ENCODE measurements at regions not wholly inside any gene's neighbourhood (a gene's known extent, or its start where the extent isn't known, plus 50 kb on each side); places are given as distances from the start of the nearest gene placed in this dataset.

GRCh38 chr4:124907881-124908280 is 195.3 kb upstream of the ANKRD50 start:
- Mint-ChIP-seq H3K4me3 (no peak overlapping the region), H3K27ac (no peak overlapping the region), H3K36me3 (no peaks in the 10 kb centered on the region), H3K9me3 (peaks cover 0 to 15% (median 11%) of the 10 kb centered on the region in 8 donors), H3K4me1 (no peaks in the 10 kb centered on the region), H3K27me3 (no peaks in the 10 kb centered on the region)
- Histone ChIP-seq H3K4me3 (ENCODE audit: low read length in 2 of 2) (no peak overlapping the region), H3K27ac (ENCODE audit: low read depth, low read length) (no peak overlapping the region), H3K4me1 (ENCODE audit: insufficient read depth, low read length) (no peaks in the 10 kb centered on the region), H3K9me3 (ENCODE audit: control insufficient read depth in 1 of 2, low read length in 2 of 2) (no peaks in the 10 kb centered on the region), H3K36me3 (ENCODE audit: insufficient read depth, low read length) (no peaks in the 10 kb centered on the region), H3K27me3 (ENCODE audit: insufficient read depth, low read length) (no peaks in the 10 kb centered on the region)
- CTCF ChIA-PET (ENCODE audit: partially characterized antibody), result no interaction called here
- DNase-seq, result no peak
- POLR2A ChIA-PET (ENCODE audit: partially characterized antibody), result no interaction called here
- intact Hi-C loops (cut with micrococcal nuclease), result no loop called here

DNA sequence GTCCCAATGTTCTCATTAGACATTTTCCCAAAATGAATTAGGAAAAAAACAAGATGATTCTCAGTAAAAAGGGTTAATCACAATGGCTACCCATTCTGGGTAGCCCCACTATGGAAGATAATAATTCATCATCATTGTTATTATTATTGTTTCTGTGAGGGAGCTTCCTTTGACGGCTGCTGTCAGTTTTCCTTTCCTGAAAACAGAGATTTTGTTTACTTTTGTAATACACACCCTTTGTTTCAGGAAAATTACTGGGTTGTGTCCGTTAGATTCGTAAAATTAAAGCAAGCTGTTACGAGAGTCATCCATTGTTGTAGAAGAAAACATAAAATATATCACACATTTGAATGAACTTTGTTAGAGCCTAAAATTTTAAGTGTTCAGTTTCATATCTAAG is 192.9 kb upstream of the ANKRD50 start:
- peaks cover 0 to 6% (median 2%) of the 10 kb centered on the region in 8 donors for H3K9me3 Mint-ChIP-seq
- H3K4me3 Mint-ChIP-seq, result no peak overlapping the region
- ChIA-PET CTCF (ENCODE audit: partially characterized antibody) (no interaction called here), POLR2A (ENCODE audit: partially characterized antibody) (no interaction called here)
- no peak for DNase-seq
- intact Hi-C loops (cut with micrococcal nuclease), result no loop called here
- no peaks in the 10 kb centered on the region for H3K9me3 ChIP-seq (ENCODE audit: control insufficient read depth in 1 of 2, low read length in 2 of 2)
- H3K27ac Mint-ChIP-seq, result peak overlapping the region in 1 of 7 donors; percentile 30
- no peaks in the 10 kb centered on the region for H3K36me3 Mint-ChIP-seq
- H3K36me3 ChIP-seq (ENCODE audit: insufficient read depth, low read length), result no peaks in the 10 kb centered on the region
- no peaks in the 10 kb centered on the region for H3K27me3 Mint-ChIP-seq
- H3K4me3 ChIP-seq (ENCODE audit: low read length in 2 of 2), result no peak overlapping the region
- no peak overlapping the region for H3K27ac ChIP-seq (ENCODE audit: low read depth, low read length)
- no peaks in the 10 kb centered on the region for H3K4me1 ChIP-seq (ENCODE audit: insufficient read depth, low read length)
- no peaks in the 10 kb centered on the region for H3K4me1 Mint-ChIP-seq
- H3K27me3 ChIP-seq (ENCODE audit: insufficient read depth, low read length), result no peaks in the 10 kb centered on the region

DNA sequence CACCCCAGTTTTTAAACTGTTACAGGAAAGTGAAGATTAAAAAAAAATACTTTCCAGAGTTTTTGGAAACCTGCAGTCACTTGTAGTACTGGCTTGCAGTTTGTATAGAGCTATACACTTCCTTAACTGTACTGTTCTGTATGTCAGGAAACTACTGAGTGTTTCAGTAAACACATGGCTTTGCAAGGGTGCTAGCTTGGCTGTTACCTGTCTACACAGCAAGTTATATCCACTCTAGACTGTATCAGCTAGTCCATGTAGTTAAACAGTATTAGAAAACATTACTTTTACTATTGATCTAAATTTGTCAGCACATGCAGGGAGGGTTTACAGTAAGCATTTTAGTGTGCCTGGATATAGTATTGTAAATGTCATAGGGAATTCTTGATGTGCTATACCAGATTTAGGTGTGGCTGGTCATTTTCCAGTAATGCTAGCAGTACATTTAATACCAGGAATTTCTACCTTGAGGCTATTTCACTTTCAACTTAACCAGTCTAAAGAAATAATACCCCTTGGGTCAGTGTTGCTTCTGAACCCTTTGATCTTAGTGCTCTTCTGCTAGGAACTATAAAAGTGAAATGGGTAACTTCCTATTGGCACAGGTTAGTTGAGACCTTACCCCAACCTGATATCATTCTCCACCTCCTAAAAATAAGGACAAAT is 192.3 kb upstream of the ANKRD50 start:
- ChIA-PET POLR2A (ENCODE audit: partially characterized antibody) (no interaction called here), CTCF (ENCODE audit: partially characterized antibody) (no interaction called here)
- H3K9me3 ChIP-seq (ENCODE audit: control insufficient read depth in 1 of 2, low read length in 2 of 2), result no peaks in the 10 kb centered on the region
- H3K27me3 Mint-ChIP-seq, result no peaks in the 10 kb centered on the region
- H3K4me3 Mint-ChIP-seq, result no peak overlapping the region
- no peaks in the 10 kb centered on the region for H3K27me3 ChIP-seq (ENCODE audit: insufficient read depth, low read length)
- H3K9me3 Mint-ChIP-seq, result peaks cover 0 to 6% (median 2%) of the 10 kb centered on the region in 8 donors
- no peak overlapping the region for H3K4me3 ChIP-seq (ENCODE audit: low read length in 2 of 2)
- H3K4me1 ChIP-seq (ENCODE audit: insufficient read depth, low read length), result no peaks in the 10 kb centered on the region
- no peaks in the 10 kb centered on the region for H3K36me3 ChIP-seq (ENCODE audit: insufficient read depth, low read length)
- H3K36me3 Mint-ChIP-seq, result no peaks in the 10 kb centered on the region
- intact Hi-C loops (cut with micrococcal nuclease), result no loop called here
- no peak overlapping the region for H3K27ac ChIP-seq (ENCODE audit: low read depth, low read length)
- H3K27ac Mint-ChIP-seq, result peak overlapping the region in 1 of 7 donors; percentile 30
- DNase-seq, result no peak
- no peaks in the 10 kb centered on the region for H3K4me1 Mint-ChIP-seq

GRCh38 chr4:124903995-124904722 is 191.6 kb upstream of the ANKRD50 start:
- Mint-ChIP-seq H3K27ac (no peak overlapping the region), H3K27me3 (no peaks in the 10 kb centered on the region), H3K36me3 (no peaks in the 10 kb centered on the region), H3K9me3 (peaks cover 0 to 6% (median 3%) of the 10 kb centered on the region in 8 donors), H3K4me3 (no peak overlapping the region), H3K4me1 (no peaks in the 10 kb centered on the region)
- Histone ChIP-seq H3K36me3 (ENCODE audit: insufficient read depth, low read length) (no peaks in the 10 kb centered on the region), H3K27me3 (ENCODE audit: insufficient read depth, low read length) (no peaks in the 10 kb centered on the region), H3K27ac (ENCODE audit: low read depth, low read length) (no peak overlapping the region), H3K9me3 (ENCODE audit: control insufficient read depth in 1 of 2, low read length in 2 of 2) (no peaks in the 10 kb centered on the region), H3K4me3 (ENCODE audit: low read length in 2 of 2) (no peak overlapping the region), H3K4me1 (ENCODE audit: insufficient read depth, low read length) (no peaks in the 10 kb centered on the region)
- POLR2A ChIA-PET (ENCODE audit: partially characterized antibody), result no interaction called here
- CTCF ChIA-PET (ENCODE audit: partially characterized antibody), result no interaction called here
- DNase-seq, result no peak
- intact Hi-C loops (cut with micrococcal nuclease), result no loop called here

GRCh38 chr4:124902001-124902515 is 189.5 kb upstream of the ANKRD50 start:
- no peaks in the 10 kb centered on the region for H3K27me3 ChIP-seq (ENCODE audit: insufficient read depth, low read length)
- H3K4me1 ChIP-seq (ENCODE audit: insufficient read depth, low read length), result no peaks in the 10 kb centered on the region
- ChIA-PET CTCF (ENCODE audit: partially characterized antibody) (no interaction called here), POLR2A (ENCODE audit: partially characterized antibody) (no interaction called here)
- H3K9me3 ChIP-seq (ENCODE audit: control insufficient read depth in 1 of 2, low read length in 2 of 2), result no peaks in the 10 kb centered on the region
- H3K36me3 Mint-ChIP-seq, result no peaks in the 10 kb centered on the region
- H3K27ac Mint-ChIP-seq, result no peak overlapping the region
- no peak overlapping the region for H3K4me3 ChIP-seq (ENCODE audit: low read length in 2 of 2)
- peaks cover 0 to 5% (median 3%) of the 10 kb centered on the region in 8 donors for H3K9me3 Mint-ChIP-seq
- H3K4me3 Mint-ChIP-seq, result no peak overlapping the region
- no peaks in the 10 kb centered on the region for H3K27me3 Mint-ChIP-seq
- no peaks in the 10 kb centered on the region for H3K36me3 ChIP-seq (ENCODE audit: insufficient read depth, low read length)
- H3K27ac ChIP-seq (ENCODE audit: low read depth, low read length), result no peak overlapping the region
- intact Hi-C loops (cut with micrococcal nuclease), result no loop called here
- no peaks in the 10 kb centered on the region for H3K4me1 Mint-ChIP-seq
- no peak for DNase-seq

DNA sequence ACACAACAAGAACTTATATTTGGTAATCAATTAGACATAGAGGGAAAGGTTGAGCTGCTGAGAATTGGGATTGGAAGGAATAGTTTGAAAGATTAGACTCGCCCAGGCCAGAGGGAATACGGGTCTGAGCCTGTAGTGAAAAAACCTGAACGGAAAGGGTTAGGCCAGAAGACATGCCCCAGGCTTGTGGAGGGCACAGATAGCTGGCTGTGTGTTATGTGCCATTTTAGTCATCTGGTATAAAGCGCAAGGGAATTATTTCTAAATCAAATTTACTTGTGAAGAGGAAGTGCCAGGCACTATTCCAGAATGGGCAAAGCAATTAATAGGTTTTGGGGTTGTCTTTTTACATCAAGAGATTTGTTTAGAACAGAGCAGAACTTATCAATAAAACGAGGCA is 187.5 kb upstream of the ANKRD50 start:
- Mint-ChIP-seq H3K9me3 (peaks cover 0 to 7% (median 1%) of the 10 kb centered on the region in 8 donors), H3K4me3 (no peak overlapping the region), H3K27ac (no peak overlapping the region), H3K27me3 (no peaks in the 10 kb centered on the region), H3K4me1 (no peaks in the 10 kb centered on the region), H3K36me3 (no peaks in the 10 kb centered on the region)
- H3K4me3 ChIP-seq (ENCODE audit: low read length in 2 of 2), result no peak overlapping the region
- DNase-seq, result no peak
- ChIA-PET CTCF (ENCODE audit: partially characterized antibody) (no interaction called here), POLR2A (ENCODE audit: partially characterized antibody) (no interaction called here)
- H3K9me3 ChIP-seq (ENCODE audit: control insufficient read depth in 1 of 2, low read length in 2 of 2), result no peaks in the 10 kb centered on the region
- intact Hi-C loops (cut with micrococcal nuclease), result no loop called here
- H3K27me3 ChIP-seq (ENCODE audit: insufficient read depth, low read length), result no peaks in the 10 kb centered on the region
- H3K36me3 ChIP-seq (ENCODE audit: insufficient read depth, low read length), result no peaks in the 10 kb centered on the region
- H3K4me1 ChIP-seq (ENCODE audit: insufficient read depth, low read length), result no peaks in the 10 kb centered on the region
- H3K27ac ChIP-seq (ENCODE audit: low read depth, low read length), result no peak overlapping the region

DNA sequence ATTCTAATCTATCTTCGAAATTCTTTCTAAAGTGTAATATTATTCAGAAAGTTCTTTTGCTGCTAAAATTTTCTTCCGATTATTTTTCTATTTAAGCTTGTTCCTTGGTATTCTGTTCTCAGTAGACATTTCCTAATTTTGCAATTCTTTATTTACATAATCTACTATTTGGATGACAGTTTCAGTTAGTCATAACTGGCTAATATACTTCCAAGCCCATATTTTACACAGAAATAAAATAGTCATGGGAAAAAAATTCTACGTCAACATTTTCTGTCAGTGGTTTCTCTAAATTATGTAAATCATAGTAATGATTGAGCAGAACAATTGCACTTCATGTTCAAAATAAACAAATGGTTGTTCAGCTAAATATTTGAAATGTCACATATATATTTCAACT is 178.0 kb upstream of the ANKRD50 start:
- Mint-ChIP-seq H3K4me3 (no peak overlapping the region), H3K36me3 (no peaks in the 10 kb centered on the region), H3K9me3 (peaks cover 0 to 7% (median under 1%) of the 10 kb centered on the region in 8 donors), H3K4me1 (no peaks in the 10 kb centered on the region), H3K27ac (no peak overlapping the region), H3K27me3 (no peaks in the 10 kb centered on the region)
- ChIA-PET CTCF (ENCODE audit: partially characterized antibody) (no interaction called here), POLR2A (ENCODE audit: partially characterized antibody) (no interaction called here)
- no peak for DNase-seq
- no peaks in the 10 kb centered on the region for H3K4me1 ChIP-seq (ENCODE audit: insufficient read depth, low read length)
- no peak overlapping the region for H3K4me3 ChIP-seq (ENCODE audit: low read length in 2 of 2)
- H3K27me3 ChIP-seq (ENCODE audit: insufficient read depth, low read length), result no peaks in the 10 kb centered on the region
- H3K27ac ChIP-seq (ENCODE audit: low read depth, low read length), result no peak overlapping the region
- intact Hi-C loops (cut with micrococcal nuclease), result no loop called here
- H3K9me3 ChIP-seq (ENCODE audit: control insufficient read depth in 1 of 2, low read length in 2 of 2), result no peaks in the 10 kb centered on the region
- no peaks in the 10 kb centered on the region for H3K36me3 ChIP-seq (ENCODE audit: insufficient read depth, low read length)
